B cell (primary cell): ENCODE measurements at regions not wholly inside any gene's neighbourhood (a gene's known extent, or its start where the extent isn't known, plus 50 kb on each side); places are given as distances from the start of the nearest gene placed in this dataset.

ENCODE experiments used
- ATAC-seq: fragments of 200-7000 bp; cut with Tn5 transposase; one replicate; pipeline ENCODE4 v1.10.0; 2021; ENCODE audit warnings: low read depth, mild to moderate bottlenecking, moderate number of reproducible peaks, moderate library complexity
- CTCF ChIA-PET: fragments of 350-600 bp; sonication (Branson Sonifier 250); formaldehyde crosslinking; loops from one replicate; lab custom pipeline; 2021; ENCODE audit warnings: antibody characterized with exemption, inconsistent platforms; lab: Charles Lee
- POLR2A ChIA-PET: fragments of 350-600 bp; sonication (Branson Sonifier 250); formaldehyde crosslinking; loops from one replicate; lab custom pipeline; 2021; ENCODE audit warnings: antibody characterized with exemption; lab: Charles Lee
- DNase-seq: peaks from one replicate; pipeline ENCODE4 v3.0.0; 2013
- H2AFZ ChIP-seq: 2 replicates; pipeline ENCODE4 v1.6.1; 2012; ENCODE audit warnings: mild to moderate bottlenecking, low read depth, low read length; ENCODE audit not compliant: insufficient read depth, poor library complexity, severe bottlenecking
- H3K27ac ChIP-seq, 2 donors: 1 replicate in 1 of 2; 2 replicates in 1 of 2; pipeline ENCODE4 v1.5.1; 2012 to 2013; ENCODE audit warnings: low read length in 2 of 2, mild to moderate bottlenecking in 2 of 2, moderate library complexity in 1 of 2
- H3K27me3 ChIP-seq, 4 experiments: fragments of 200-600 bp in 1 of 4; sonication (generic) in 1 of 4; replicated peaks in 1 of 4; 1 replicate in 2 of 4; 2 replicates in 2 of 4; pipeline versions ENCODE4 v1.6.1 to v1.7.0; 2013 to 2016; ENCODE audit warnings: low read length in 3 of 4, mild to moderate bottlenecking in 2 of 4, mixed read lengths in 1 of 4, moderate library complexity in 1 of 4; ENCODE audit not compliant: insufficient read depth in 4 of 4, control insufficient read depth in 3 of 4; ENCODE audit errors: control extremely low read depth in 1 of 4
- H3K36me3 ChIP-seq, 2 experiments: replicated peaks in 1 of 2; 1 replicate in 1 of 2; 2 replicates in 1 of 2; pipeline versions ENCODE4 v1.6.1 to v1.7.1; 2013; ENCODE audit warnings: low read length in 1 of 2; ENCODE audit not compliant: insufficient read depth in 2 of 2, control insufficient read depth in 1 of 2; ENCODE audit errors: control extremely low read depth in 1 of 2, extremely low read depth in 1 of 2
- H3K4me1 ChIP-seq, 2 donors: fragments of 200-600 bp in 1 of 2; sonication (generic) in 1 of 2; 1 replicate in 1 of 2; 2 replicates in 1 of 2; pipeline versions ENCODE4 v1.5.1 to v1.6.1; 2013 to 2017; ENCODE audit warnings: low read length in 2 of 2; ENCODE audit not compliant: control insufficient read depth in 2 of 2, insufficient read depth in 2 of 2
- H3K4me2 ChIP-seq: replicated peaks from 2 replicates; pipeline ENCODE3; 2012; ENCODE audit warnings: mild to moderate bottlenecking, low read depth, low read length; ENCODE audit not compliant: poor library complexity, severe bottlenecking
- H3K4me3 ChIP-seq, 5 experiments: fragments of 200-600 bp in 1 of 5; sonication (generic) in 1 of 5; 1 replicate in 3 of 5; 2 replicates in 2 of 5; pipeline versions ENCODE4 v1.5.1 to v1.7.0; 2011 to 2016; ENCODE audit warnings: low read length in 4 of 5, mild to moderate bottlenecking in 4 of 5, low read depth in 2 of 5, control low read depth in 1 of 5, moderate library complexity in 1 of 5; ENCODE audit not compliant: insufficient read depth in 1 of 5; ENCODE audit errors: control extremely low read depth in 1 of 5, extremely low read depth in 1 of 5
- H3K79me2 ChIP-seq: fragments of 200-600 bp; sonication (generic); one replicate; pipeline ENCODE4 v1.6.0; 2016; ENCODE audit warnings: low read length; ENCODE audit not compliant: control insufficient read depth, insufficient read depth
- H3K9ac ChIP-seq: fragments of 200-600 bp; sonication (generic); 2 replicates; pipeline ENCODE4 v1.6.1; 2017; ENCODE audit warnings: mild to moderate bottlenecking, low read length, moderate library complexity
- H3K9me3 ChIP-seq, 3 donors: one replicate each; pipeline versions ENCODE4 v1.6.1 to v1.7.1; 2013; ENCODE audit warnings: low read length in 2 of 3; ENCODE audit not compliant: control insufficient read depth in 2 of 3, insufficient read depth in 1 of 3; ENCODE audit errors: control extremely low read depth in 1 of 3
- H4K20me1 ChIP-seq: 2 replicates; pipeline ENCODE4 v1.6.0; 2012; ENCODE audit warnings: mild to moderate bottlenecking, low read length; ENCODE audit not compliant: insufficient read depth, control insufficient read depth, poor library complexity, severe bottlenecking
- H3K27ac Mint-ChIP-seq: one replicate; pipeline ENCODE4 v1.8.0; 2021; ENCODE audit warnings: mixed read lengths
- H3K27me3 Mint-ChIP-seq: one replicate; pipeline ENCODE4 v1.8.0; 2021; ENCODE audit warnings: mixed read lengths
- H3K4me1 Mint-ChIP-seq: one replicate; pipeline ENCODE4 v1.8.0; 2021; ENCODE audit warnings: mixed read lengths
- H3K4me3 Mint-ChIP-seq: one replicate; pipeline ENCODE4 v1.8.0; 2021; ENCODE audit warnings: mixed read lengths
- H3K9me3 Mint-ChIP-seq: one replicate; pipeline ENCODE4 v1.8.0; 2022; ENCODE audit warnings: mixed read lengths; ENCODE audit not compliant: insufficient read depth
- CTCF ChIP-seq: fragments of 200-600 bp; IDR thresholded peaks from one replicate; pipeline ENCODE4 v1.8.0; 2022; ENCODE audit warnings: antibody characterized with exemption, mild to moderate bottlenecking
- EZH2 ChIP-seq: IDR thresholded peaks from 2 replicates; pipeline ENCODE4 v1.6.1; 2012; ENCODE audit warnings: borderline replicate concordance, low read depth, mild to moderate bottlenecking, moderate library complexity, low read length; ENCODE audit not compliant: insufficient read depth, poor library complexity, severe bottlenecking
- WGBS: methylation state at CpG from one replicate; pipeline ENCODE4 v1.1.5; 2013; ENCODE audit warnings: missing lambda C conversion rate; ENCODE audit not compliant: insufficient coverage; 5-methylcytosine and 5-hydroxymethylcytosine counted together
- intact Hi-C: fragments of 100-400 bp; cut with micrococcal nuclease; formaldehyde crosslinking; loops from one replicate; pipeline ENCODE4 v1.10.0; 2022

- Mint-ChIP-seq H3K27ac (no peak overlapping the region), H3K9me3 (peaks cover 3% of the 10 kb centered on the region), H3K27me3 (no peaks in the 10 kb centered on the region), H3K4me1 (no peaks in the 10 kb centered on the region), H3K4me3 (no peak overlapping the region)
- H3K9ac ChIP-seq, result no peak overlapping the region
- no peak for ATAC-seq
- no peak overlapping the region for H2AFZ ChIP-seq
- H3K79me2 ChIP-seq, result no peaks in the 10 kb centered on the region
- ChIA-PET CTCF (no interaction called here), POLR2A (no interaction called here)
- H3K4me2 ChIP-seq, result no peak overlapping the region
- TF ChIP-seq EZH2 (no peak), CTCF (no peak)
- intact Hi-C loops, result no loop called here
- no peaks in the 10 kb centered on the region for H3K27me3 ChIP-seq
- H3K4me3 ChIP-seq, result no peak overlapping the region
- WGBS, result 86% methylated on average over 1 of the region's 2 CpGs
- H3K36me3 ChIP-seq, result no peaks in the 10 kb centered on the region
- no peak for DNase-seq
- H3K9me3 ChIP-seq, result no peaks in the 10 kb centered on the region
- no peak overlapping the region for H3K27ac ChIP-seq
- H3K4me1 ChIP-seq, result no peaks in the 10 kb centered on the region
- H4K20me1 ChIP-seq, result no peaks in the 10 kb centered on the region
Observed at GRCh38 chr4:30943356-30943755, 223.2 kb downstream of the PCDH7 start.

GRCh38 chr4:30945586-30945985 lies 225.4 kb downstream of the PCDH7 start:
- H3K4me3 ChIP-seq, result no peak overlapping the region
- DNase-seq (no peak), ATAC-seq (no peak)
- CTCF ChIA-PET, result no interaction called here
- H3K4me1 Mint-ChIP-seq, result no peaks in the 10 kb centered on the region
- H2AFZ ChIP-seq, result no peak overlapping the region
- 89% methylated on average over 3 of the region's 4 CpGs for WGBS
- H3K9me3 Mint-ChIP-seq, result peaks cover 3% of the 10 kb centered on the region
- no peak overlapping the region for H3K27ac Mint-ChIP-seq
- H3K9ac ChIP-seq, result no peak overlapping the region
- no peak overlapping the region for H3K27ac ChIP-seq
- intact Hi-C loops, result no loop called here
- no peak overlapping the region for H3K4me3 Mint-ChIP-seq
- POLR2A ChIA-PET, result no interaction called here
- no peak overlapping the region for H3K4me2 ChIP-seq
- no peaks in the 10 kb centered on the region for H3K36me3 ChIP-seq
- H3K79me2 ChIP-seq, result no peaks in the 10 kb centered on the region
- H4K20me1 ChIP-seq, result no peaks in the 10 kb centered on the region
- no peaks in the 10 kb centered on the region for H3K27me3 ChIP-seq
- no peaks in the 10 kb centered on the region for H3K27me3 Mint-ChIP-seq
- no peaks in the 10 kb centered on the region for H3K9me3 ChIP-seq
- no peaks in the 10 kb centered on the region for H3K4me1 ChIP-seq
- TF ChIP-seq CTCF (no peak), EZH2 (no peak)
